NOMO-1 treated with DMSO at 0.1 percent for 48 hours (cell line): ENCODE measurements at regions not wholly inside any gene's neighbourhood (a gene's known extent, or its start where the extent isn't known, plus 50 kb on each side); places are given as distances from the start of the nearest gene placed in this dataset.

ENCODE experiments used
- DNase-seq: peaks from one replicate; lab custom pipeline; 2025; ENCODE audit not compliant: unreplicated experiment; lab: John Stamatoyannopoulos, UW

- no peak for DNase-seq
Observed at GRCh38 chr6:149181304-149181703, 136.2 kb upstream of the TAB2 start.

GRCh38 chr6:149182262-149182661 is 135.2 kb upstream of the TAB2 start:
- DNase-seq: peak; percentile 27

- no peak for DNase-seq
Observed at GRCh38 chr6:149184523-149184922, 133.0 kb upstream of the TAB2 start.

- no peak for DNase-seq
Observed at GRCh38 chr6:149185799-149186357, 131.6 kb upstream of the TAB2 start.

GRCh38 chr6:149186873-149187272 is 130.6 kb upstream of the TAB2 start:
- no peak for DNase-seq

- peak; percentile 32 for DNase-seq
Observed at GRCh38 chr6:149190224-149190831, 127.2 kb upstream of the TAB2 start.

GRCh38 chr6:149194820-149195558 is 122.5 kb upstream of the TAB2 start:
- DNase-seq: no peak

- DNase-seq: no peak
Observed at GRCh38 chr6:149196091-149196490, 121.4 kb upstream of the TAB2 start.

- DNase-seq: no peak
Observed at GRCh38 chr6:149197482-149197881, 120.0 kb upstream of the TAB2 start.

- DNase-seq: no peak
Observed at GRCh38 chr6:149198265-149198664, 119.2 kb upstream of the TAB2 start.

- DNase-seq: no peak
Observed at GRCh38 chr6:149200282-149200945, 117.1 kb upstream of the TAB2 start.

- DNase-seq: no peak
Observed at GRCh38 chr6:149201068-149201655, 116.3 kb upstream of the TAB2 start.

- DNase-seq: no peak
Observed at GRCh38 chr6:149202100-149202499, 115.4 kb upstream of the TAB2 start.

GRCh38 chr6:149202952-149203351 is 114.6 kb upstream of the TAB2 start:
- DNase-seq: no peak

GRCh38 chr6:149203509-149203908 is 114.0 kb upstream of the TAB2 start:
- no peak for DNase-seq

- no peak for DNase-seq
Observed at GRCh38 chr6:149208134-149208601, 109.3 kb upstream of the TAB2 start.

- DNase-seq: peak; percentile 15
Observed at GRCh38 chr6:149209871-149210775, 107.4 kb upstream of the TAB2 start.

- DNase-seq: peak; percentile 82
Observed at GRCh38 chr6:149211046-149211571, 106.4 kb upstream of the TAB2 start.

- DNase-seq: no peak
Observed at GRCh38 chr6:149212206-149212605, 105.3 kb upstream of the TAB2 start.
